Osteocyte (in vitro differentiated cells): ENCODE measurements at regions not wholly inside any gene's neighbourhood (a gene's known extent, or its start where the extent isn't known, plus 50 kb on each side); places are given as distances from the start of the nearest gene placed in this dataset.

Experiments used
- DNase-seq: peaks from one replicate; pipeline ENCODE4 v3.0.0; 2021; ENCODE audit warnings: mixed read lengths; ENCODE audit not compliant: unreplicated experiment; ENCODE audit errors: extremely low spot score
- H3K27ac Mint-ChIP-seq: one replicate; pipeline ENCODE4 v1.8.0; 2021; ENCODE audit warnings: mild to moderate bottlenecking, mixed read lengths; ENCODE audit not compliant: unreplicated experiment
- H3K27me3 Mint-ChIP-seq: one replicate; pipeline ENCODE4 v1.8.0; 2021; ENCODE audit warnings: mixed read lengths; ENCODE audit not compliant: unreplicated experiment
- H3K36me3 Mint-ChIP-seq: one replicate; pipeline ENCODE4 v1.8.0; 2021; ENCODE audit warnings: mixed read lengths; ENCODE audit not compliant: unreplicated experiment
- H3K4me1 Mint-ChIP-seq: one replicate; pipeline ENCODE4 v1.8.0; 2021; ENCODE audit warnings: mixed read lengths; ENCODE audit not compliant: unreplicated experiment
- H3K4me3 Mint-ChIP-seq: one replicate; pipeline ENCODE4 v1.8.0; 2021; ENCODE audit warnings: mild to moderate bottlenecking, moderate library complexity, mixed read lengths; ENCODE audit not compliant: unreplicated experiment
- H3K9me3 Mint-ChIP-seq: one replicate; pipeline ENCODE4 v1.8.0; 2021; ENCODE audit warnings: mixed read lengths; ENCODE audit not compliant: unreplicated experiment
- TF ChIP-seq, protein P1 (sequence below): fragments of 200-600 bp; sonication (generic); IDR thresholded peaks from 2 replicates; pipeline ENCODE4 v1.5.0; 2021; ENCODE audit warnings: antibody characterized with exemption, mild to moderate bottlenecking, moderate library complexity

GRCh38 chr5:44022622-44023021 lies 366.6 kb downstream of the FGF10 start:
- Mint-ChIP-seq H3K27ac (no peak overlapping the region), H3K9me3 (no peaks in the 10 kb centered on the region), H3K27me3 (no peaks in the 10 kb centered on the region), H3K4me3 (no peak overlapping the region), H3K36me3 (no peaks in the 10 kb centered on the region), H3K4me1 (no peaks in the 10 kb centered on the region)
- DNase-seq, result no peak
- TF ChIP-seq, protein P1, sequence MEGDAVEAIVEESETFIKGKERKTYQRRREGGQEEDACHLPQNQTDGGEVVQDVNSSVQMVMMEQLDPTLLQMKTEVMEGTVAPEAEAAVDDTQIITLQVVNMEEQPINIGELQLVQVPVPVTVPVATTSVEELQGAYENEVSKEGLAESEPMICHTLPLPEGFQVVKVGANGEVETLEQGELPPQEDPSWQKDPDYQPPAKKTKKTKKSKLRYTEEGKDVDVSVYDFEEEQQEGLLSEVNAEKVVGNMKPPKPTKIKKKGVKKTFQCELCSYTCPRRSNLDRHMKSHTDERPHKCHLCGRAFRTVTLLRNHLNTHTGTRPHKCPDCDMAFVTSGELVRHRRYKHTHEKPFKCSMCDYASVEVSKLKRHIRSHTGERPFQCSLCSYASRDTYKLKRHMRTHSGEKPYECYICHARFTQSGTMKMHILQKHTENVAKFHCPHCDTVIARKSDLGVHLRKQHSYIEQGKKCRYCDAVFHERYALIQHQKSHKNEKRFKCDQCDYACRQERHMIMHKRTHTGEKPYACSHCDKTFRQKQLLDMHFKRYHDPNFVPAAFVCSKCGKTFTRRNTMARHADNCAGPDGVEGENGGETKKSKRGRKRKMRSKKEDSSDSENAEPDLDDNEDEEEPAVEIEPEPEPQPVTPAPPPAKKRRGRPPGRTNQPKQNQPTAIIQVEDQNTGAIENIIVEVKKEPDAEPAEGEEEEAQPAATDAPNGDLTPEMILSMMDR, result no peak

- Mint-ChIP-seq H3K27ac (no peak overlapping the region), H3K4me3 (no peak overlapping the region), H3K4me1 (no peaks in the 10 kb centered on the region), H3K36me3 (no peaks in the 10 kb centered on the region), H3K9me3 (peaks cover 34% of the 10 kb centered on the region), H3K27me3 (no peaks in the 10 kb centered on the region)
- DNase-seq, result no peak
- TF ChIP-seq, protein P1, result no peak
Measured at GRCh38 chr5:44011518-44011917, 377.7 kb downstream of the FGF10 start.

- Mint-ChIP-seq H3K27me3 (no peaks in the 10 kb centered on the region), H3K36me3 (no peaks in the 10 kb centered on the region), H3K4me1 (no peaks in the 10 kb centered on the region), H3K27ac (no peak overlapping the region), H3K9me3 (peaks cover 25% of the 10 kb centered on the region), H3K4me3 (no peak overlapping the region)
- DNase-seq, result no peak
- TF ChIP-seq, protein P1, result no peak
Measured at GRCh38 chr5:44002381-44002901, 386.8 kb downstream of the FGF10 start.

DNA sequence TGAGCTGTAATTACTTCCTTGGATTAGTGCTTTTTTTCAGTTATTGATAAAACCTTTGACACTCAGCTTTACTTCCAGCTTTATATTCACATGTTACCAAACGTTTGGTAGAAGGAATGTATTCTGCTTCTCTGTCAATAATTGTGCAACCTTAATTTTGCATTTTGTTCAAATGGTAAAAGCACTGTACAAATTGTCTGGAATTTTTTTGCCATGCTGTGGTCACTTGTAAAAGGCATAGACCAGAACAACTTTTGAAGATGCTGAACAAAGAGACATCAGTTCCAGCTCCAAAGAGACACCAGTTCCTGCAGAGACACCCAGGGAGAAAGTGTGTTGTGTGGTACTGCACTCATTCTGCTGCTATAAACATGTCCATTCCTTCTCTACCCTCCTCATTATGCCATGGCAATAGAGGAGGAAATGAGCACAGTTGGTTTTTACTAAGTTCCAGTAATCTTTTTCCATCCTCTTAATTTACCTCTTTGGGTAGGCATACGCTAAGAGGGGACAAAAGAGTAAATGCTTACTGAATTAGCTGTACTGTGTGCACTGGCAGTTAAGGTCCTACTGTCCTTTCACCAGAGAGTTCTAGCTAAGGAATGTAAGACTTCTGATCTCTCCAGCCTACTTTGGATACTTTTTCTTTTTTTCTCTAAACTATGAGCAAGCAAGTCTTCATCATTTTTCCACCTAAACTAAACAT lies 387.4 kb downstream of the FGF10 start:
- Mint-ChIP-seq H3K9me3 (peaks cover 25% of the 10 kb centered on the region), H3K4me1 (no peaks in the 10 kb centered on the region), H3K4me3 (no peak overlapping the region), H3K36me3 (no peaks in the 10 kb centered on the region), H3K27ac (no peak overlapping the region), H3K27me3 (no peaks in the 10 kb centered on the region)
- TF ChIP-seq, protein P1, result no peak
- no peak for DNase-seq

DNA sequence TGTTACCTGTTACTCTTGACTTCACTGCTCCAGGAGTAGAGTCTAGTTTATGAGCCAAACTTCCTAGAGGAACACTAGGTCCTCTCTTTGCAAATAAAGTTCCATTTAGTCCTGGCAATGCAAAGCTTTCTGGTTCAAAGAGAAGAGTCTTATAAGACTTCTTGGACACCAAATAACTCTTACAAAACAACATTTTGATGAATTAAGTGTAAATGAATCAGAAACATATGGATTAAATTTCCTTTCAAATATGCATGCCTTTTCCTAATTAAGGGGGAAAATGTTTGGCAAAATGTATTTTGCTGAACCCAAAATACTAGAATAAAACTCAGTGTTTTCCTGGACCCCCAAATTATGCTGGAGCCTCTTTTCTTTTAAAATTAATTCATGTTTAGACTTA lies 388.0 kb downstream of the FGF10 start:
- TF ChIP-seq, protein P1, result no peak
- Mint-ChIP-seq H3K36me3 (no peaks in the 10 kb centered on the region), H3K27ac (no peak overlapping the region), H3K27me3 (no peaks in the 10 kb centered on the region), H3K4me1 (no peaks in the 10 kb centered on the region), H3K9me3 (peaks cover 19% of the 10 kb centered on the region), H3K4me3 (no peak overlapping the region)
- no peak for DNase-seq
